DMS53 treated with DMSO at 0.1 percent for 48 hours (cell line): ENCODE measurements at regions not wholly inside any gene's neighbourhood (a gene's known extent, or its start where the extent isn't known, plus 50 kb on each side); places are given as distances from the start of the nearest gene placed in this dataset.

Experiments used
- DNase-seq: peaks from one replicate; lab custom pipeline; 2025; ENCODE audit not compliant: unreplicated experiment; lab: John Stamatoyannopoulos, UW

DNA sequence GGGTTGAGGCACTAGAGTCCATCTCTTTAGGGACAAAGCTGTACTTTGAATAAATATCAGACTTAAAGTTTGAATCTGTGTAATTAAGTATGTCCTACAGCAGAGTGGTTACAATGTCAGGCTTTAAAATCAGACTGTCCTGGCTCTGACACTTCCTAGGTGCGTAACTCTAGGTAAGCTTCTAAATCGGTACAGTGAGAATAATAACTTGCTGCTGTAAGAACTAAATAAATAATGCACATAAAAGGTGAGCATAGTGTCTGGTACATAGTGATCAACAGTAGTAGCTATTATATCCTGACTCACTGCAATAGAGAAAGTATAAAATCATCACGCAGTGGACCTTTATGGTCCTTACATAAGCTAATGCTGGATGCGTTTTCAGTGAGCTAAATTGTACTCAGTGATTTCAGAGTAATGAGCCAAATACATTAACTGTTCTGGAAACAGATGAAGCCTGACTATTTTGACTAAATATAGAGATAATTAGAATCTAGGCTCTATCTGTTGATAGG lies 72.2 kb upstream of the PDK4 start:
- no peak for DNase-seq

GRCh38 chr7:95662987-95663386 lies 66.7 kb upstream of the PDK4 start:
- DNase-seq = no peak

- no peak for DNase-seq
Measured at GRCh38 chr7:95660023-95660434, 63.7 kb upstream of the PDK4 start.

GRCh38 chr7:95658676-95659075 lies 62.4 kb upstream of the PDK4 start:
- no peak for DNase-seq

DNA sequence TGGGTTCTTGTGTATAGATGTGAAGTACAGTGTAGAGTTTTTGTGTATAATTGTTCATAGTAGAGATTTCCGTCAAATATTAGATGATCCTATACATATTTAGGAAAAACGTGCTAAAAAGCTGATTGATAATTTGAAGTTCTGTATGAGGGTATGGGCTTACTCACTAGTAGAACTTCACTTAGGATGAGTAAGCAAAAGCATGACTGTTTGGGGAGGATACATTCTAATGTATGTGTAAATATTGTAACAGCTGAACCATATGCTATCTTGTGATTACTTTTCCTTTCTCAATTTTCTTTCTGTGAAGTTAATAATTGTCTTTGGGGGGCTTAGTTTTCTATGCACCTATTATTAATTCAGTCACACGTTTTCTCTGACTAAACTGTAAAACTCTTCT lies 53.2 kb upstream of the PDK4 start:
- DNase-seq = peak; percentile 60

- peak; percentile 70 for DNase-seq
Measured at GRCh38 chr7:95646350-95646749, 50.0 kb upstream of the PDK4 start.
